ENCODE measurements at regions not wholly inside any gene's neighbourhood (a gene's known extent, or its start where the extent isn't known, plus 50 kb on each side); places are given as distances from the start of the nearest gene placed in this dataset.
A peak's percentile ranks its signal among the peaks of the same experiment; 100 is the strongest.

- Histone ChIP-seq H3K9me3 (ENCODE audit: insufficient read depth in 2 of 2, low read depth in 1 of 2, low read length in 1 of 2) (no peaks in the 10 kb centered on the region), H2BK5ac (ENCODE audit: low read depth, low read length) (no peak overlapping the region), H4K8ac (ENCODE audit: extremely low read depth, insufficient read depth, low read length) (no peak overlapping the region), H3K36me3 (ENCODE audit: control insufficient read depth in 2 of 4, insufficient read depth in 4 of 4, low read length in 3 of 4) (no peaks in the 10 kb centered on the region), H4K20me1 (replicated peaks in 1 of 2; ENCODE audit: control insufficient read depth in 1 of 2, insufficient read depth in 2 of 2, low read length in 2 of 2) (no peaks in the 10 kb centered on the region), H3K9ac (replicated peaks in 1 of 4; ENCODE audit: extremely low read depth in 1 of 4, low read depth in 3 of 4, low read length in 3 of 4) (no peak overlapping the region), H4K91ac (replicated peaks; ENCODE audit: insufficient read length, low read length) (no peak overlapping the region), H4K5ac (ENCODE audit: insufficient read length, low read depth, low read length) (no peak overlapping the region), H3K14ac (ENCODE audit: insufficient read length) (no peak overlapping the region), H3K27me3 (replicated peaks in 1 of 4; ENCODE audit: control insufficient read depth in 3 of 4, extremely low read depth in 1 of 4, insufficient read depth in 3 of 4, low read length in 3 of 4) (no peaks in the 10 kb centered on the region; a peak in 1 of 7 replicates), H3K56ac (replicated peaks; ENCODE audit: insufficient read length, low read depth, low read length) (no peak overlapping the region), H2AFZ (ENCODE audit: low read length) (0 out of 2 replicates have a peak overlapping the region, but pooled peaks have one; percentile 15), H3K18ac (ENCODE audit: extremely low read depth, low read length) (no peak overlapping the region), H3K23ac (ENCODE audit: insufficient read length) (no peak overlapping the region), H3K27ac (ENCODE audit: low read depth, low read length) (no peak overlapping the region), H3K79me1 (ENCODE audit: low read depth, low read length) (no peaks in the 10 kb centered on the region), H2BK15ac (ENCODE audit: low read length) (no peak overlapping the region), H2BK20ac (ENCODE audit: low read length) (no peak overlapping the region), H2AK5ac (ENCODE audit: low read depth, low read length) (no peak overlapping the region), H3K4ac (replicated peaks; ENCODE audit: insufficient read length, low read depth, low read length) (no peak overlapping the region), H3K79me2 (ENCODE audit: control insufficient read depth in 1 of 2, insufficient read depth in 2 of 2, low read length in 2 of 2) (no peaks in the 10 kb centered on the region), H3K4me1 (replicated peaks in 1 of 4; ENCODE audit: control insufficient read depth in 3 of 4, insufficient read depth in 4 of 4, low read length in 3 of 4) (no peaks in the 10 kb centered on the region), H3K23me2 (ENCODE audit: low read depth, low read length) (no peaks in the 10 kb centered on the region), H3K4me2 (ENCODE audit: insufficient read depth in 1 of 2, low read depth in 2 of 2, low read length in 2 of 2) (no peak overlapping the region), H2BK120ac (replicated peaks; ENCODE audit: low read depth, low read length) (no peak overlapping the region), H2BK12ac (ENCODE audit: low read depth, low read length) (no peak overlapping the region), H3K4me3 (ENCODE audit: extremely low read depth in 1 of 4, insufficient read depth in 2 of 4, low read depth in 3 of 4, low read length in 4 of 4) (no peak overlapping the region)
- FAIRE-seq (no peak), DNase-seq (ENCODE audit: low read depth in 1 of 2, low spot score in 2 of 2) (no peak)
- 95% methylated on average over 2 of the region's 2 CpGs; no CpG with 5 or more reads in 1 of the 2 experiments for WGBS, 2 experiments (ENCODE audit: extremely low coverage in 1 of 2, insufficient coverage in 1 of 2, insufficient read length in 1 of 2, insufficient replicate concordance in 2 of 2, low coverage in 1 of 2, low lambda C conversion rate in 2 of 2, missing lambda C conversion rate in 1 of 2)
- POLR2A ChIA-PET (ENCODE audit: partially characterized antibody) = no interaction called here
- CTCF ChIA-PET (ENCODE audit: partially characterized antibody) = interaction anchor here (0.9 kb wide), 1 partner anchor 44 kb away, joined by 3 read pairs; no protein-coding TSS in a partner anchor
- no peak for TF ChIP-seq TAF7 (optimal IDR thresholded peaks at IDR 0.05; ENCODE audit: borderline replicate concordance, low read depth, low read length)
- no peak for TF ChIP-seq NANOG (IDR thresholded peaks at IDR 0.05; ENCODE audit: insufficient read depth, low read depth, low read length, poor library complexity, severe bottlenecking)
- TF ChIP-seq EZH2 (IDR thresholded peaks at IDR 0.05; ENCODE audit: low read depth, low read length, severe bottlenecking) = no peak
- TF ChIP-seq SUZ12 (IDR thresholded peaks at IDR 0.05; ENCODE audit: low read length) = no peak
Measured at GRCh38 chr15:68494573-68495110, 62.7 kb upstream of the ITGA11 start.
